Stomach (tissue), 4 donors: ENCODE measurements at regions not wholly inside any gene's neighbourhood (a gene's known extent, or its start where the extent isn't known, plus 50 kb on each side); places are given as distances from the start of the nearest gene placed in this dataset.

ENCODE experiments used
- CTCF ChIP-seq, 7 experiments: fragments of 450-650 bp in 4 of 7; fragments of 200-600 bp in 3 of 7; sonication (generic) in 3 of 7; IDR thresholded peaks; one replicate each; pipeline ENCODE4 v1.5.1; 2016 to 2019; ENCODE audit warnings: antibody characterized with exemption in 7 of 7, control low read depth in 2 of 7, mild to moderate bottlenecking in 1 of 7
- EP300 ChIP-seq: sonication (generic); formaldehyde crosslinking; IDR thresholded peaks from one replicate; pipeline ENCODE4 v1.6.1; 2017; ENCODE audit warnings: antibody characterized with exemption
- POLR2AphosphoS5 ChIP-seq, 3 donors: sonication (generic); formaldehyde crosslinking; IDR thresholded peaks; one replicate each; pipeline ENCODE4 v1.6.1; 2016; ENCODE audit warnings: antibody characterized with exemption in 3 of 3

GRCh38 chr2:116510117-116510671, 1304.3 kb upstream of the DDX18 start:
- TF ChIP-seq CTCF (IDR thresholded peaks at IDR 0.05) (peak in 1 of 7 experiments; percentile 9), EP300 (no peak), POLR2AphosphoS5 (IDR thresholded peaks at IDR 0.05) (no peak)
